GM23338 (cell line): ENCODE measurements at regions not wholly inside any gene's neighbourhood (a gene's known extent, or its start where the extent isn't known, plus 50 kb on each side); places are given as distances from the start of the nearest gene placed in this dataset.

Experiments
- ATAC-seq: fragments of 200-7000 bp; cut with Tn5 transposase; 3 replicates; pipeline ENCODE4 v1.9.1; 2020
- DNase-seq: peaks from one replicate; pipeline ENCODE4 v3.0.0-alpha.2; 2015; ENCODE audit warnings: low spot score
- H2AFZ ChIP-seq: fragments of 200-600 bp; sonication (generic); 2 replicates; pipeline ENCODE4 v1.8.0; 2016; ENCODE audit warnings: antibody characterized with exemption, mild to moderate bottlenecking, moderate library complexity
- H3F3A ChIP-seq: fragments of 200-600 bp; sonication (generic); replicated peaks from 2 replicates; pipeline ENCODE4 v1.8.0; 2017; ENCODE audit warnings: antibody characterized with exemption, mixed run types, low read depth
- H3K27ac ChIP-seq: fragments of 200-600 bp; sonication (generic); 2 replicates; pipeline ENCODE4 v1.6.1; 2016; ENCODE audit warnings: low read depth
- H3K27me3 ChIP-seq: fragments of 200-600 bp; sonication (generic); 2 replicates; pipeline ENCODE4 v1.8.0; 2016; ENCODE audit warnings: mild to moderate bottlenecking, mixed run types, moderate library complexity; ENCODE audit not compliant: insufficient read depth
- H3K36me3 ChIP-seq: fragments of 200-600 bp; sonication (generic); 2 replicates; pipeline ENCODE4 v1.8.0; 2016; ENCODE audit warnings: mild to moderate bottlenecking; ENCODE audit not compliant: insufficient read depth
- H3K4me1 ChIP-seq: fragments of 200-600 bp; sonication (generic); 2 replicates; pipeline ENCODE4 v1.8.0; 2016; ENCODE audit warnings: mild to moderate bottlenecking, moderate library complexity; ENCODE audit not compliant: insufficient read depth
- H3K4me2 ChIP-seq: fragments of 200-600 bp; sonication (generic); 2 replicates; pipeline ENCODE4 v1.7.1; 2017; ENCODE audit warnings: mixed run types
- H3K4me3 ChIP-seq: fragments of 200-600 bp; sonication (generic); 2 replicates; pipeline ENCODE4 v1.6.1; 2016; ENCODE audit warnings: mixed run types
- H3K79me2 ChIP-seq: fragments of 200-600 bp; sonication (generic); replicated peaks from 2 replicates; pipeline ENCODE4 v1.8.0; 2017; ENCODE audit warnings: mild to moderate bottlenecking; ENCODE audit not compliant: insufficient read depth
- H3K9me2 ChIP-seq: fragments of 200-600 bp; sonication (generic); 2 replicates; pipeline ENCODE4 v1.8.0; 2017; ENCODE audit not compliant: insufficient read depth
- H4K20me1 ChIP-seq: fragments of 200-600 bp; sonication (generic); replicated peaks from 2 replicates; pipeline ENCODE4 v1.8.0; 2017; ENCODE audit warnings: mild to moderate bottlenecking; ENCODE audit not compliant: insufficient read depth
- H3K27ac Mint-ChIP-seq: 2 replicates; pipeline ENCODE4 v1.8.0; 2020; ENCODE audit warnings: inconsistent platforms, mild to moderate bottlenecking, moderate library complexity, mixed read lengths
- H3K27me3 Mint-ChIP-seq: 3 replicates; pipeline ENCODE4 v1.8.0; 2022; ENCODE audit warnings: low read depth, mild to moderate bottlenecking, moderate library complexity, mixed read lengths, inconsistent platforms; ENCODE audit not compliant: insufficient read depth, poor library complexity
- H3K36me3 Mint-ChIP-seq: 3 replicates; pipeline ENCODE4 v1.8.0; 2021; ENCODE audit warnings: low read depth, mild to moderate bottlenecking, inconsistent platforms, moderate library complexity, mixed read lengths
- H3K4me1 Mint-ChIP-seq: 3 replicates; pipeline ENCODE4 v1.8.0; 2020; ENCODE audit warnings: mild to moderate bottlenecking, inconsistent platforms, mixed read lengths
- H3K4me3 Mint-ChIP-seq: 3 replicates; pipeline ENCODE4 v1.8.0; 2021; ENCODE audit warnings: moderate library complexity, mild to moderate bottlenecking, inconsistent platforms, mixed read lengths
- H3K9me3 Mint-ChIP-seq: 3 replicates; pipeline ENCODE4 v1.8.0; 2020; ENCODE audit warnings: moderate library complexity, mild to moderate bottlenecking, inconsistent platforms, mixed read lengths
- CREB1 ChIP-seq: fragments of 250-450 bp; sonication (Bioruptor Pico); IDR thresholded peaks from 2 replicates; pipeline ENCODE4 v1.5.0; 2020; ENCODE audit warnings: low read depth, mild to moderate bottlenecking, moderate library complexity
- EZH2phosphoT487 ChIP-seq: fragments of 200-600 bp; sonication (generic); IDR thresholded peaks from one replicate; pipeline ENCODE4 v1.8.1; 2018; ENCODE audit warnings: antibody characterized with exemption; ENCODE audit not compliant: unreplicated experiment
- JUNB ChIP-seq: IDR thresholded peaks from one replicate; pipeline ENCODE4 v1.6.1; 2016; ENCODE audit warnings: antibody characterized with exemption; ENCODE audit not compliant: unreplicated experiment
- NANOG ChIP-seq: IDR thresholded peaks from 2 replicates; pipeline ENCODE4 v1.6.1; 2016; ENCODE audit warnings: antibody characterized with exemption, borderline replicate concordance
- STAT1 ChIP-seq: IDR thresholded peaks from one replicate; pipeline ENCODE4 v1.6.1; 2016; ENCODE audit warnings: antibody characterized with exemption; ENCODE audit not compliant: unreplicated experiment
- ZNF331 ChIP-seq: fragments of 250-450 bp; sonication (Bioruptor Pico); IDR thresholded peaks from 2 replicates; pipeline ENCODE4 v1.5.0; 2020; ENCODE audit warnings: low read depth, mild to moderate bottlenecking, moderate library complexity
- ZNF462 ChIP-seq: fragments of 250-450 bp; sonication (Bioruptor Pico); IDR thresholded peaks from 2 replicates; pipeline ENCODE4 v1.5.0; 2020; ENCODE audit warnings: mild to moderate bottlenecking, moderate library complexity
- TF ChIP-seq, protein P1 (sequence below): IDR thresholded peaks from one replicate; pipeline ENCODE4 v1.6.1; 2018; ENCODE audit warnings: antibody characterized with exemption; ENCODE audit not compliant: unreplicated experiment

- no peaks in the 10 kb centered on the region for H3K79me2 ChIP-seq
- H3K27me3 ChIP-seq, result no peaks in the 10 kb centered on the region
- H3K9me3 Mint-ChIP-seq, result no peaks in the 10 kb centered on the region
- H3K36me3 ChIP-seq, result no peaks in the 10 kb centered on the region
- H3K27me3 Mint-ChIP-seq, result peaks cover 9% of the 10 kb centered on the region
- no peaks in the 10 kb centered on the region for H3K36me3 Mint-ChIP-seq
- peaks cover 6% of the 10 kb centered on the region; the same call in 1 of the 2 replicates for H3K4me1 ChIP-seq
- H3K4me2 ChIP-seq, result no peak overlapping the region
- no peak overlapping the region for H2AFZ ChIP-seq
- no peak overlapping the region for H3K4me3 ChIP-seq
- no peaks in the 10 kb centered on the region for H3F3A ChIP-seq
- no peak overlapping the region for H3K4me3 Mint-ChIP-seq
- no peaks in the 10 kb centered on the region for H4K20me1 ChIP-seq
- no peak overlapping the region for H3K27ac ChIP-seq
- no peak overlapping the region for H3K27ac Mint-ChIP-seq
- ATAC-seq (no peak), DNase-seq (no peak)
- H3K4me1 Mint-ChIP-seq, result peaks cover 22% of the 10 kb centered on the region
- no peak for TF ChIP-seq NANOG
- H3K9me2 ChIP-seq, result no peaks in the 10 kb centered on the region
Observed at GRCh38 chr10:61837755-61838171, 63.7 kb upstream of the ARID5B start.

DNA sequence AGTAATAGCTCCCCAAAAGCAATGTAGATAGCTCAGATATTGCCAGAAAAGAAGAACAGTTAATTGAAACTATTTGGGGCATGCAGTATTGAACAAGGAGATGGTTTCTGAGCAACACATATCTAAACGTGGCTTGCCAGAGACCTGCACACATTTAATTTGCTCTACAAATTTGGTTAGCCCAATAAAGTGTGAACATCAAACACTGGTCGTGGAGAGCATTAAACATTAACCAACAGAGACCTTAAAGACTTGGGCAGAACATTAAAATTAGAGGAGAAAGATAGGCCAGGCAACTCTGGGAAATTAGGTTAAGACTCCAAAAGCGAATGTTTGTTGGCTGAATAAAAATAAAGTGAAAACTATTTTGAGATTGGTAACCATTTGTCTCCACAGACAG is 61.6 kb upstream of the ARID5B start:
- H3K36me3 ChIP-seq, result no peaks in the 10 kb centered on the region
- Mint-ChIP-seq H3K9me3 (no peaks in the 10 kb centered on the region), H3K4me3 (no peak overlapping the region), H3K27me3 (peaks cover 25% of the 10 kb centered on the region), H3K36me3 (no peaks in the 10 kb centered on the region), H3K27ac (no peak overlapping the region), H3K4me1 (peaks cover 29% of the 10 kb centered on the region)
- no peak overlapping the region for H2AFZ ChIP-seq
- no peaks in the 10 kb centered on the region for H3K9me2 ChIP-seq
- peaks cover 6% of the 10 kb centered on the region; the same call in 1 of the 2 replicates for H3K4me1 ChIP-seq
- H3K27ac ChIP-seq, result no peak overlapping the region
- H3K79me2 ChIP-seq, result no peaks in the 10 kb centered on the region
- no peaks in the 10 kb centered on the region for H4K20me1 ChIP-seq
- no peak for TF ChIP-seq STAT1
- no peak for TF ChIP-seq EZH2phosphoT487
- TF ChIP-seq, protein P1, sequence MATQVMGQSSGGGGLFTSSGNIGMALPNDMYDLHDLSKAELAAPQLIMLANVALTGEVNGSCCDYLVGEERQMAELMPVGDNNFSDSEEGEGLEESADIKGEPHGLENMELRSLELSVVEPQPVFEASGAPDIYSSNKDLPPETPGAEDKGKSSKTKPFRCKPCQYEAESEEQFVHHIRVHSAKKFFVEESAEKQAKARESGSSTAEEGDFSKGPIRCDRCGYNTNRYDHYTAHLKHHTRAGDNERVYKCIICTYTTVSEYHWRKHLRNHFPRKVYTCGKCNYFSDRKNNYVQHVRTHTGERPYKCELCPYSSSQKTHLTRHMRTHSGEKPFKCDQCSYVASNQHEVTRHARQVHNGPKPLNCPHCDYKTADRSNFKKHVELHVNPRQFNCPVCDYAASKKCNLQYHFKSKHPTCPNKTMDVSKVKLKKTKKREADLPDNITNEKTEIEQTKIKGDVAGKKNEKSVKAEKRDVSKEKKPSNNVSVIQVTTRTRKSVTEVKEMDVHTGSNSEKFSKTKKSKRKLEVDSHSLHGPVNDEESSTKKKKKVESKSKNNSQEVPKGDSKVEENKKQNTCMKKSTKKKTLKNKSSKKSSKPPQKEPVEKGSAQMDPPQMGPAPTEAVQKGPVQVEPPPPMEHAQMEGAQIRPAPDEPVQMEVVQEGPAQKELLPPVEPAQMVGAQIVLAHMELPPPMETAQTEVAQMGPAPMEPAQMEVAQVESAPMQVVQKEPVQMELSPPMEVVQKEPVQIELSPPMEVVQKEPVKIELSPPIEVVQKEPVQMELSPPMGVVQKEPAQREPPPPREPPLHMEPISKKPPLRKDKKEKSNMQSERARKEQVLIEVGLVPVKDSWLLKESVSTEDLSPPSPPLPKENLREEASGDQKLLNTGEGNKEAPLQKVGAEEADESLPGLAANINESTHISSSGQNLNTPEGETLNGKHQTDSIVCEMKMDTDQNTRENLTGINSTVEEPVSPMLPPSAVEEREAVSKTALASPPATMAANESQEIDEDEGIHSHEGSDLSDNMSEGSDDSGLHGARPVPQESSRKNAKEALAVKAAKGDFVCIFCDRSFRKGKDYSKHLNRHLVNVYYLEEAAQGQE, result no peak
- TF ChIP-seq JUNB, result no peak
- TF ChIP-seq NANOG, result no peak
- TF ChIP-seq ZNF462, result no peak
- no peak for TF ChIP-seq ZNF331
- TF ChIP-seq CREB1 (CRISPR knock-in tag), result no peak
- no peaks in the 10 kb centered on the region for H3F3A ChIP-seq
- no peaks in the 10 kb centered on the region for H3K27me3 ChIP-seq
- no peak for DNase-seq
- no peak overlapping the region for H3K4me3 ChIP-seq
- no peak overlapping the region for H3K4me2 ChIP-seq
- ATAC-seq, result no peak
